A549 (cell line): ENCODE measurements at regions not wholly inside any gene's neighbourhood (a gene's known extent, or its start where the extent isn't known, plus 50 kb on each side); places are given as distances from the start of the nearest gene placed in this dataset.

ENCODE experiments used
- MAFK ChIP-seq: fragments of 450-650 bp; IDR thresholded peaks from 2 replicates; pipeline ENCODE4 v1.6.1; 2014; ENCODE audit not compliant: partially characterized antibody
- POLR2A ChIP-seq: IDR thresholded peaks from 2 replicates; pipeline ENCODE4 v1.6.1; 2012; ENCODE audit warnings: mild to moderate bottlenecking, low read length
- RAD21 ChIP-seq, 2 experiments: fragments of >200 bp in 1 of 2; sonication (Bioruptor Twin) in 1 of 2; formaldehyde crosslinking in 1 of 2; IDR thresholded peaks in 1 of 2; conservative IDR thresholded peaks in 1 of 2; 2 replicates in 1 of 2; 3 replicates in 1 of 2; pipeline ENCODE4 v1.6.1; 2012 to 2018; ENCODE audit warnings: inconsistent platforms in 1 of 2
- RNF2 ChIP-seq: fragments of 200-600 bp; sonication (generic); IDR thresholded peaks from 2 replicates; pipeline ENCODE4 v1.6.1; 2016; ENCODE audit warnings: low read depth, mild to moderate bottlenecking, antibody characterized with exemption, moderate library complexity, borderline replicate concordance
- SREBF2 ChIP-seq: fragments of 450-650 bp; IDR thresholded peaks from 2 replicates; pipeline ENCODE4 v1.6.1; 2014; ENCODE audit warnings: mild to moderate bottlenecking, moderate library complexity
- TP53 ChIP-seq: fragments of 250-450 bp; sonication (Bioruptor Pico); IDR thresholded peaks from 2 replicates; pipeline ENCODE4 v1.5.0; 2021; ENCODE audit warnings: mild to moderate bottlenecking, moderate library complexity
- TF ChIP-seq, protein P1 (sequence below): fragments of >200 bp; sonication (Bioruptor Twin); formaldehyde crosslinking; IDR thresholded peaks from 3 replicates; pipeline ENCODE4 v1.5.1; 2016

DNA sequence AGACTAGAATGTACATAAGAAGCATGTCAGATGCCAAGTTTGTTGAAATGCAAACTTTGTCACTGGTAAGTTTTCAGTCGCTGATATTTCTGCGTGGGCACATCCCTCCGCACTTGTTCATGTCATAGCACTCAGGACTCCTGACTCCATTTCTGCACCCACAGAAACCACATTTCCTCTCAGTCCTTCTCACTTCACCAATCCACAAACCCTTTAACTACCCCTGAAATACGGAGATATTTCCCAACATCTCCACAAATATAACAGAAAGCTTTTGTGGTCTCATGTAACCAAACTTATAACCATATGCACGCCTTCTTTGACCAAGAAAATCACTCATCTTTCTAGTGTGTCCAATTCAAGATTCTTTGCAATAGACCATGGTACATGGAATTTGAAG, 276.9 kb upstream of the ERBB4 start:
- TF ChIP-seq POLR2A = no peak
- TF ChIP-seq, protein P1, sequence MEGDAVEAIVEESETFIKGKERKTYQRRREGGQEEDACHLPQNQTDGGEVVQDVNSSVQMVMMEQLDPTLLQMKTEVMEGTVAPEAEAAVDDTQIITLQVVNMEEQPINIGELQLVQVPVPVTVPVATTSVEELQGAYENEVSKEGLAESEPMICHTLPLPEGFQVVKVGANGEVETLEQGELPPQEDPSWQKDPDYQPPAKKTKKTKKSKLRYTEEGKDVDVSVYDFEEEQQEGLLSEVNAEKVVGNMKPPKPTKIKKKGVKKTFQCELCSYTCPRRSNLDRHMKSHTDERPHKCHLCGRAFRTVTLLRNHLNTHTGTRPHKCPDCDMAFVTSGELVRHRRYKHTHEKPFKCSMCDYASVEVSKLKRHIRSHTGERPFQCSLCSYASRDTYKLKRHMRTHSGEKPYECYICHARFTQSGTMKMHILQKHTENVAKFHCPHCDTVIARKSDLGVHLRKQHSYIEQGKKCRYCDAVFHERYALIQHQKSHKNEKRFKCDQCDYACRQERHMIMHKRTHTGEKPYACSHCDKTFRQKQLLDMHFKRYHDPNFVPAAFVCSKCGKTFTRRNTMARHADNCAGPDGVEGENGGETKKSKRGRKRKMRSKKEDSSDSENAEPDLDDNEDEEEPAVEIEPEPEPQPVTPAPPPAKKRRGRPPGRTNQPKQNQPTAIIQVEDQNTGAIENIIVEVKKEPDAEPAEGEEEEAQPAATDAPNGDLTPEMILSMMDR = no peak
- no peak for TF ChIP-seq RAD21 (conservative IDR thresholded peaks at IDR 0.05 in 1 of 2, IDR thresholded peaks at IDR 0.05 in 1 of 2)
- TF ChIP-seq SREBF2 = no peak
- TF ChIP-seq RNF2 = no peak
- no peak for TF ChIP-seq MAFK
- TF ChIP-seq TP53 (CRISPR knock-in tag) = no peak
